Prostate gland (tissue), 2 donors: ENCODE measurements at regions not wholly inside any gene's neighbourhood (a gene's known extent, or its start where the extent isn't known, plus 50 kb on each side); places are given as distances from the start of the nearest gene placed in this dataset.

Source experiments
- DNase-seq: peaks from one replicate; pipeline ENCODE4 v3.0.0-alpha.2; 2019; ENCODE audit warnings: low spot score
- H3K27ac ChIP-seq, 2 donors: fragments of 200-600 bp; sonication (generic); 2 replicates each; pipeline ENCODE4 v1.5.1; 2017 to 2019
- H3K27me3 ChIP-seq: fragments of 200-600 bp; sonication (generic); replicated peaks from 2 replicates; pipeline ENCODE4 v1.5.1; 2019; ENCODE audit not compliant: insufficient read depth
- H3K36me3 ChIP-seq, 2 donors: fragments of 200-600 bp; sonication (generic); 1 replicate in 1 of 2; 2 replicates in 1 of 2; pipeline versions ENCODE4 v1.5.1 to v1.8.1; 2017 to 2019
- H3K4me1 ChIP-seq: fragments of 200-600 bp; sonication (generic); replicated peaks from 2 replicates; pipeline ENCODE4 v1.5.1; 2019
- H3K4me3 ChIP-seq, 2 donors: fragments of 200-600 bp; sonication (generic); 2 replicates each; pipeline ENCODE4 v1.5.1; 2017 to 2019
- H3K9me3 ChIP-seq: fragments of 200-600 bp; sonication (generic); 2 replicates; pipeline ENCODE4 v1.5.1; 2017
- CTCF ChIP-seq, 4 experiments: fragments of 200-600 bp in 2 of 4; fragments of 450-650 bp in 2 of 4; sonication (generic) in 2 of 4; IDR thresholded peaks; 1 replicate in 3 of 4; 2 replicates in 1 of 4; pipeline ENCODE4 v1.5.1; 2016 to 2019; ENCODE audit warnings: antibody characterized with exemption in 4 of 4, mild to moderate bottlenecking in 2 of 4, moderate library complexity in 2 of 4
- POLR2A ChIP-seq: fragments of 450-650 bp; IDR thresholded peaks from one replicate; pipeline ENCODE4 v1.6.1; 2016; ENCODE audit warnings: antibody characterized with exemption, mild to moderate bottlenecking
- POLR2AphosphoS5 ChIP-seq: sonication (generic); formaldehyde crosslinking; IDR thresholded peaks from one replicate; pipeline ENCODE4 v1.6.1; 2017; ENCODE audit warnings: antibody characterized with exemption
- WGBS: methylation state at CpG from one replicate; pipeline ENCODE4 v1.1.5; 2018; 5-methylcytosine and 5-hydroxymethylcytosine counted together
- intact Hi-C: fragments of 100-400 bp; cut with DNase I; formaldehyde crosslinking; loops from one replicate; pipeline ENCODE4 v1.14.2; 2022

GRCh38 chr3:181333394-181333793 lies 343.9 kb upstream of the DNAJC19 start:
- TF ChIP-seq CTCF (IDR thresholded peaks at IDR 0.05) = no peak
- no peak for TF ChIP-seq POLR2A
- no peak for TF ChIP-seq POLR2AphosphoS5
- Histone ChIP-seq H3K4me3 (no peak overlapping the region), H3K36me3 (no peaks in the 10 kb centered on the region), H3K4me1 (no peaks in the 10 kb centered on the region), H3K27ac (no peak overlapping the region), H3K27me3 (peaks cover 4% of the 10 kb centered on the region), H3K9me3 (no peaks in the 10 kb centered on the region)
- no peak for DNase-seq
- intact Hi-C loops = no loop called here

DNA sequence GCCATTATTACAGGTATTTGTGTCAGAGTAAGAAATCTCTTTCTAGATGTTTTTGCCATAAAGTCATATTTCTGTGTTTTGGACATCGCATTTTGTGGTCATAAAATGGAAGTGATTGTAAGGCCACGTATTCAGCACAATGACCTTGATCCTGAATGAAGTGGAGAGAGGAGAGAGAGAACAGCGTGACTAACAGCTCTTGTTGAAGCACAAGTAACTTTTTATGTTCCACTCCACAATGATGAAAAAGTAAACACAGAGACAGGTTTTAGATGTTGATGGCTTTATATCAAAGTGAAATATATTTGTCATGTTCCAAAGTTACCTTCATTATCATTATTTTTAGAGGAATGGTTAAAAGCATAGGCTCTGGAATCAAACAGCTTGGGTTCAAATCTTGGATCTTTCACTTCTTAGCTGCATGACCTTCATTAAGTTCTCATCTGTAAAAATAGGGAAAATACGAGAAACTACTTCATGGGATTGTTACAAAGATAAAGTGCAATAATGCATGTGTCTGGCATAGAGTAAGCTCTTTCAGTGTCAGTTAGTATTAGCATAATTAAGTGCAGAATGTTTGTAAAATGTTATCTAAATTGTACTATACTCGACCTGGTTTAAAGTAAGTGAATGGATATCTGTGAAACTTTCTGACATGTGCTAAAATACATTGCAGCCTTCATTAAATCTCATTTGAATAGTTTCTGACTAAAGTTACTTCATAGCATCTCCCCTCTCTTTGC lies 341.5 kb upstream of the DNAJC19 start:
- no peaks in the 10 kb centered on the region for H3K36me3 ChIP-seq
- no peak for DNase-seq
- WGBS = 39% methylated on average over 5 of the region's 5 CpGs
- no peak overlapping the region for H3K27ac ChIP-seq
- intact Hi-C loops = no loop called here
- H3K4me3 ChIP-seq = no peak overlapping the region
- peaks cover 2% of the 10 kb centered on the region for H3K27me3 ChIP-seq
- TF ChIP-seq CTCF (IDR thresholded peaks at IDR 0.05) (no peak), POLR2A (no peak), POLR2AphosphoS5 (no peak)
- no peaks in the 10 kb centered on the region for H3K4me1 ChIP-seq
- H3K9me3 ChIP-seq = no peaks in the 10 kb centered on the region

- H3K4me1 ChIP-seq = no peaks in the 10 kb centered on the region
- DNase-seq = no peak
- H3K27ac ChIP-seq = no peak overlapping the region
- 63% methylated on average over 3 of the region's 3 CpGs for WGBS
- TF ChIP-seq POLR2AphosphoS5 = no peak
- TF ChIP-seq POLR2A = no peak
- no peak for TF ChIP-seq CTCF (IDR thresholded peaks at IDR 0.05)
- H3K36me3 ChIP-seq = no peaks in the 10 kb centered on the region
- intact Hi-C loops = no loop called here
- H3K4me3 ChIP-seq = no peak overlapping the region
- H3K27me3 ChIP-seq = peaks cover 2% of the 10 kb centered on the region
- H3K9me3 ChIP-seq = no peaks in the 10 kb centered on the region
Observed at GRCh38 chr3:181330257-181330656, 340.7 kb upstream of the DNAJC19 start.

DNA sequence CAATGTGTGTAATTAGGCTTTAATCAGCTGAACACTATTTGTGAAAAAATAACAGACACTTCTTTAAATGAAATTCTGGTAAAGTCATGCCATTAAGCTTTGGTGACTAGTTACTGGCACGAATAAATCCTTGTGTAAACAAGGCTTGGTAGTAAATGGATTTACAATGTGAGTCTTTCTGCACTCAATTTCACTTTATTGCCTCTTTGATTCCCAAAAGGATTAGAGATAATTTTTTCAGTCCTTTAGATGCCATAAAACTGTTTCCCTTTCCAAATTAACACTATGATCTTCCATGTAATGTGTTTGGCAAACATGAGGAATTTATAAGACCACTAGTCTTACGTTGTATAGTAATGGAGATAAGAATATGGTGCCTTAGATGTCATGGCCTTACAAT lies 339.5 kb upstream of the DNAJC19 start:
- intact Hi-C loops = no loop called here
- H3K9me3 ChIP-seq = no peaks in the 10 kb centered on the region
- WGBS = 13% methylated on average over 2 of the region's 2 CpGs
- no peak overlapping the region for H3K27ac ChIP-seq
- TF ChIP-seq POLR2AphosphoS5 (peak; percentile 66), CTCF (IDR thresholded peaks at IDR 0.05) (no peak)
- DNase-seq = no peak
- peaks cover 2% of the 10 kb centered on the region for H3K27me3 ChIP-seq
- no peaks in the 10 kb centered on the region for H3K4me1 ChIP-seq
- no peaks in the 10 kb centered on the region for H3K36me3 ChIP-seq
- H3K4me3 ChIP-seq = no peak overlapping the region

- no peak for TF ChIP-seq POLR2A
- no peak for TF ChIP-seq CTCF (IDR thresholded peaks at IDR 0.05)
- TF ChIP-seq POLR2AphosphoS5 = no peak
- intact Hi-C loops = no loop called here
- Histone ChIP-seq H3K9me3 (no peaks in the 10 kb centered on the region), H3K27ac (no peak overlapping the region), H3K4me1 (no peaks in the 10 kb centered on the region), H3K27me3 (peaks cover 2% of the 10 kb centered on the region), H3K36me3 (no peaks in the 10 kb centered on the region), H3K4me3 (no peak overlapping the region)
- WGBS = 34% methylated on average over 5 of the region's 5 CpGs
- DNase-seq = no peak
Observed at GRCh38 chr3:181328346-181328745, 338.8 kb upstream of the DNAJC19 start.
